Fibroblast of lung (primary cell): ENCODE measurements at regions not wholly inside any gene's neighbourhood (a gene's known extent, or its start where the extent isn't known, plus 50 kb on each side); places are given as distances from the start of the nearest gene placed in this dataset.

Experiments
- DNase-seq, 2 donors: peaks; one replicate each; pipeline versions ENCODE4 v3.0.0 to v3.0.0-alpha.2; 2010; ENCODE audit warnings: low read depth in 2 of 2
- H2AFZ ChIP-seq: 2 replicates; pipeline ENCODE4 v1.5.1; 2012; ENCODE audit warnings: low read length, control low read depth, inconsistent platforms
- H3K27ac ChIP-seq: 2 replicates; pipeline ENCODE4 v1.5.1; 2011; ENCODE audit warnings: low read length, control low read depth; ENCODE audit not compliant: insufficient read depth
- H3K27me3 ChIP-seq: 2 replicates; pipeline ENCODE4 v1.5.1; 2011; ENCODE audit warnings: mild to moderate bottlenecking, low read length; ENCODE audit not compliant: control insufficient read depth, insufficient read depth
- H3K36me3 ChIP-seq: 2 replicates; pipeline ENCODE4 v1.5.1; 2011; ENCODE audit warnings: low read length; ENCODE audit not compliant: control insufficient read depth, insufficient read depth
- H3K4me1 ChIP-seq: 2 replicates; pipeline ENCODE4 v1.5.1; 2011; ENCODE audit warnings: low read length; ENCODE audit not compliant: control insufficient read depth, insufficient read depth; ENCODE audit errors: extremely low read depth
- H3K4me2 ChIP-seq: 2 replicates; pipeline ENCODE4 v1.5.1; 2011; ENCODE audit warnings: low read length, control low read depth; ENCODE audit not compliant: insufficient read depth; ENCODE audit errors: extremely low read depth
- H3K4me3 ChIP-seq, 4 experiments: fragments of 200-600 bp in 1 of 4; sonication (generic) in 1 of 4; replicated peaks in 1 of 4; 2 replicates each; pipeline ENCODE4 v1.5.1; 2011 to 2016; ENCODE audit warnings: low read length in 4 of 4, low read depth in 3 of 4, mild to moderate bottlenecking in 3 of 4, control low read depth in 2 of 4, inconsistent platforms in 1 of 4, mixed read lengths in 1 of 4; ENCODE audit not compliant: insufficient read depth in 1 of 4; ENCODE audit errors: control extremely low read depth in 1 of 4
- H3K79me2 ChIP-seq: 2 replicates; pipeline ENCODE4 v1.5.1; 2012; ENCODE audit warnings: mild to moderate bottlenecking, low read length, inconsistent platforms; ENCODE audit not compliant: control insufficient read depth, insufficient read depth
- H3K9ac ChIP-seq: 2 replicates; pipeline ENCODE4 v1.5.1; 2011; ENCODE audit warnings: mild to moderate bottlenecking, low read length, control low read depth; ENCODE audit not compliant: insufficient read depth
- H3K9me3 ChIP-seq: 2 replicates; pipeline ENCODE4 v1.5.1; 2012; ENCODE audit warnings: low read depth, low read length; ENCODE audit not compliant: control insufficient read depth, insufficient read depth
- H4K20me1 ChIP-seq: 2 replicates; pipeline ENCODE4 v1.5.1; 2011; ENCODE audit warnings: low read length; ENCODE audit not compliant: control insufficient read depth, insufficient read depth; ENCODE audit errors: extremely low read depth
- CTCF ChIP-seq, 2 donors: IDR thresholded peaks in 1 of 2; conservative IDR thresholded peaks in 1 of 2; 1 replicate in 1 of 2; 2 replicates in 1 of 2; pipeline ENCODE4 v1.5.1; 2011 to 2012; ENCODE audit warnings: low read length in 2 of 2, control low read depth in 1 of 2, inconsistent platforms in 1 of 2, low read depth in 1 of 2, mild to moderate bottlenecking in 1 of 2
- EZH2 ChIP-seq: IDR thresholded peaks from 2 replicates; pipeline ENCODE4 v1.5.1; 2012; ENCODE audit warnings: low read length, control low read depth, mild to moderate bottlenecking; ENCODE audit errors: missing control alignments

GRCh38 chr9:87029905-87030304 lies 82.6 kb upstream of the GAS1 start:
- H3K9ac ChIP-seq: no peak overlapping the region
- H3K27ac ChIP-seq: no peak overlapping the region
- DNase-seq: no peak
- H3K79me2 ChIP-seq: no peaks in the 10 kb centered on the region
- no peaks in the 10 kb centered on the region for H3K27me3 ChIP-seq
- H3K4me2 ChIP-seq: no peak overlapping the region
- TF ChIP-seq EZH2 (no peak), CTCF (conservative IDR thresholded peaks at IDR 0.05 in 1 of 2, IDR thresholded peaks at IDR 0.05 in 1 of 2; ENCODE audit: low read depth in 1 of 2, low read length in 2 of 2) (no peak)
- no peak overlapping the region for H3K4me3 ChIP-seq
- H2AFZ ChIP-seq: no peak overlapping the region
- H4K20me1 ChIP-seq: no peaks in the 10 kb centered on the region
- no peaks in the 10 kb centered on the region for H3K4me1 ChIP-seq
- H3K9me3 ChIP-seq: no peaks in the 10 kb centered on the region
- no peaks in the 10 kb centered on the region for H3K36me3 ChIP-seq

DNA sequence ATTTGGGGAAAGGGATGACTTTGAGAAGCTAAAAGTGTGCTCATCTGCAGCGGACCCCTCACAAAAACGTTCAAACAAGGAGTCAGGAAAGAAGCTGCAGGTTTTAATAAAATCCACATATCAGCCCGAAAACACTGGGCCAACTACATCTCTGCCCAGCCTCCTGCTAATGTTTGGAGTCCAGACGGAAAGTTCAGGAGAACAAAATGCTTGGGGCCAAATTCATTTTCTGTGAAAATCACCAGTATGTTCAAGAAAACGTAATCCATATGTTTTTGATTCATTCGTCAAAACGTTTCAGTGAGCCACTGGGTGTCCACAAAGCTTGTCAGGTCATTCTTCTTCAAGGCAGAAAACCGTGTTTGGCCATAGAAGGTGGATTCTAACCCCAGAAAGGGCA lies 87.5 kb upstream of the GAS1 start:
- H2AFZ ChIP-seq: no peak overlapping the region
- no peak overlapping the region for H3K27ac ChIP-seq
- H3K4me3 ChIP-seq: no peak overlapping the region

GRCh38 chr9:87035879-87036278 lies 88.6 kb upstream of the GAS1 start:
- TF ChIP-seq EZH2 (no peak), CTCF (conservative IDR thresholded peaks at IDR 0.05 in 1 of 2, IDR thresholded peaks at IDR 0.05 in 1 of 2; ENCODE audit: low read depth in 1 of 2, low read length in 2 of 2) (no peak)

More for the DNA sequence above, 87.5 kb upstream of the GAS1 start:
- no peaks in the 10 kb centered on the region for H3K79me2 ChIP-seq
- H3K4me1 ChIP-seq: peaks cover 2% of the 10 kb centered on the region
- no peak for DNase-seq
- no peaks in the 10 kb centered on the region for H4K20me1 ChIP-seq
- no peaks in the 10 kb centered on the region for H3K9me3 ChIP-seq
- no peaks in the 10 kb centered on the region for H3K27me3 ChIP-seq
- TF ChIP-seq CTCF (conservative IDR thresholded peaks at IDR 0.05 in 1 of 2, IDR thresholded peaks at IDR 0.05 in 1 of 2; ENCODE audit: low read depth in 1 of 2, low read length in 2 of 2) (no peak), EZH2 (no peak)
- H3K9ac ChIP-seq: no peak overlapping the region
- H3K36me3 ChIP-seq: no peaks in the 10 kb centered on the region
- H3K4me2 ChIP-seq: no peak overlapping the region

More at GRCh38 chr9:87035879-87036278, 88.6 kb upstream of the GAS1 start:
- H3K4me1 ChIP-seq: peaks cover 2% of the 10 kb centered on the region
- H3K27ac ChIP-seq: no peak overlapping the region
- H3K4me2 ChIP-seq: no peak overlapping the region
- H3K4me3 ChIP-seq: no peak overlapping the region
- no peaks in the 10 kb centered on the region for H3K36me3 ChIP-seq
- peak in 1 of 2 donors; percentile 42 for DNase-seq
- no peaks in the 10 kb centered on the region for H3K79me2 ChIP-seq
- no peak overlapping the region for H3K9ac ChIP-seq
- no peaks in the 10 kb centered on the region for H4K20me1 ChIP-seq
- H3K9me3 ChIP-seq: no peaks in the 10 kb centered on the region
- no peaks in the 10 kb centered on the region for H3K27me3 ChIP-seq
- no peak overlapping the region for H2AFZ ChIP-seq
